NAMALWA (cell line): ENCODE measurements at regions not wholly inside any gene's neighbourhood (a gene's known extent, or its start where the extent isn't known, plus 50 kb on each side); places are given as distances from the start of the nearest gene placed in this dataset.
A peak's percentile ranks its signal among the peaks of the same experiment; 100 is the strongest.
"Not testable (repeated sequence)": the region's sequence is repeated elsewhere in the genome, so short reads cannot be mapped to it uniquely, and the experiment has no call there.

Experiments used
- DNase-seq: peaks from one replicate; pipeline ENCODE4 v3.0.0-alpha.2; 2015; ENCODE audit warnings: low spot score

GRCh38 chr2:216992056-216992675 is 132.3 kb upstream of the TNP1 start:
- no peak for DNase-seq

GRCh38 chr2:216991563-216991962 is 131.7 kb upstream of the TNP1 start:
- DNase-seq, result no peak

GRCh38 chr2:216989340-216990129 is 129.7 kb upstream of the TNP1 start:
- DNase-seq, result no peak

GRCh38 chr2:216987252-216987821 is 127.5 kb upstream of the TNP1 start:
- no peak for DNase-seq

GRCh38 chr2:216985658-216986141 is 125.8 kb upstream of the TNP1 start:
- DNase-seq, result no peak

GRCh38 chr2:216984937-216985336 is 125.1 kb upstream of the TNP1 start:
- DNase-seq, result no peak

- not testable (repeated sequence) for DNase-seq
Measured at GRCh38 chr2:216981951-216982350, 122.1 kb upstream of the TNP1 start.

GRCh38 chr2:216980510-216980909 is 120.6 kb upstream of the TNP1 start:
- DNase-seq, result not testable (repeated sequence)

GRCh38 chr2:216974321-216975302 is 114.7 kb upstream of the TNP1 start:
- DNase-seq, result no peak

- DNase-seq, result no peak
Measured at GRCh38 chr2:216971593-216971992, 111.7 kb upstream of the TNP1 start.

- DNase-seq, result no peak
Measured at GRCh38 chr2:216970359-216970915, 110.6 kb upstream of the TNP1 start.

- DNase-seq, result no peak
Measured at GRCh38 chr2:216967889-216968288, 108.0 kb upstream of the TNP1 start.

GRCh38 chr2:216960671-216961268 is 100.9 kb upstream of the TNP1 start:
- no peak for DNase-seq

- no peak for DNase-seq
Measured at GRCh38 chr2:216959433-216959832, 99.6 kb upstream of the TNP1 start.

- no peak for DNase-seq
Measured at GRCh38 chr2:216956820-216957493, 97.1 kb upstream of the TNP1 start.

- no peak for DNase-seq
Measured at GRCh38 chr2:216951171-216951570, 91.3 kb upstream of the TNP1 start.

GRCh38 chr2:216950547-216950946 is 90.7 kb upstream of the TNP1 start:
- no peak for DNase-seq

- DNase-seq, result peak; percentile 33
Measured at GRCh38 chr2:216949700-216950413, 90.0 kb upstream of the TNP1 start.

- no peak for DNase-seq
Measured at GRCh38 chr2:216947055-216947454, 87.2 kb upstream of the TNP1 start.

GRCh38 chr2:216944733-216945132 is 84.9 kb upstream of the TNP1 start:
- DNase-seq, result no peak
